SK-N-SH (cell line): ENCODE measurements at regions not wholly inside any gene's neighbourhood (a gene's known extent, or its start where the extent isn't known, plus 50 kb on each side); places are given as distances from the start of the nearest gene placed in this dataset.

Experiments used
- EP300 ChIP-seq, 2 experiments: IDR thresholded peaks; 2 replicates each; pipeline versions ENCODE4 v1.4.0 to v1.6.1; 2012; ENCODE audit warnings: borderline replicate concordance in 1 of 2, low read depth in 1 of 2, low read length in 1 of 2
- EZH2phosphoT487 ChIP-seq: fragments of 200-600 bp; sonication (generic); IDR thresholded peaks from 2 replicates; pipeline ENCODE4 v1.6.1; 2017; ENCODE audit warnings: low read depth, mixed run types, mild to moderate bottlenecking, antibody characterized with exemption, moderate library complexity, borderline replicate concordance
- FOXM1 ChIP-seq: IDR thresholded peaks from 2 replicates; pipeline ENCODE4 v1.4.0; 2012; ENCODE audit warnings: low read depth, mild to moderate bottlenecking
- TCF12 ChIP-seq: IDR thresholded peaks from 2 replicates; pipeline ENCODE4 v1.4.0; 2012
- TF ChIP-seq, protein P1 (sequence below): fragments of 200-600 bp; sonication (generic); IDR thresholded peaks from 2 replicates; pipeline ENCODE4 v1.6.1; 2017; ENCODE audit warnings: antibody characterized with exemption, mild to moderate bottlenecking, moderate library complexity
- TF ChIP-seq, protein P2 (sequence below): fragments of 150-350 bp; IDR thresholded peaks from 2 replicates; pipeline ENCODE4 v1.6.1; 2017; ENCODE audit warnings: antibody characterized with exemption, low read length, low read depth, borderline replicate concordance
- TF ChIP-seq, protein P3 (sequence below): IDR thresholded peaks from 2 replicates; pipeline ENCODE4; 2012

DNA sequence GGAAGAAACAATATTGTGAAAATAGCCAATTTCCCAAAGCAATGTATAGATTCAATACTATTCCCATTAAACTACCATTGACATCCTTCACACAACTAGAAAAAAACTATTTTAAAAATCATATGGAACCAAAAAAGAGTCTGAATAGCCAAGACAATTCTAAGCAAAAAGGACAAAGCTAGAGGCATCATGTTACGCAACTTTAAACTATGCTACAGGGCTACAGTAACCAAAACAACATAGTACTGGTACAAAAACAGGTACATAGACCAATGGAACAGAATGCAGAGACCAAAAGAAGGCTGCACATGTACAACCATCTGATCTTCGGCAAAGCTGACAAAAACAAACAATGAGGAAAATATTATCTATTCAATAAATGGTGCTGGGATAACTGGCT, 233.3 kb upstream of the TMPRSS15 start:
- TF ChIP-seq EZH2phosphoT487, result no peak
- TF ChIP-seq, protein P1, sequence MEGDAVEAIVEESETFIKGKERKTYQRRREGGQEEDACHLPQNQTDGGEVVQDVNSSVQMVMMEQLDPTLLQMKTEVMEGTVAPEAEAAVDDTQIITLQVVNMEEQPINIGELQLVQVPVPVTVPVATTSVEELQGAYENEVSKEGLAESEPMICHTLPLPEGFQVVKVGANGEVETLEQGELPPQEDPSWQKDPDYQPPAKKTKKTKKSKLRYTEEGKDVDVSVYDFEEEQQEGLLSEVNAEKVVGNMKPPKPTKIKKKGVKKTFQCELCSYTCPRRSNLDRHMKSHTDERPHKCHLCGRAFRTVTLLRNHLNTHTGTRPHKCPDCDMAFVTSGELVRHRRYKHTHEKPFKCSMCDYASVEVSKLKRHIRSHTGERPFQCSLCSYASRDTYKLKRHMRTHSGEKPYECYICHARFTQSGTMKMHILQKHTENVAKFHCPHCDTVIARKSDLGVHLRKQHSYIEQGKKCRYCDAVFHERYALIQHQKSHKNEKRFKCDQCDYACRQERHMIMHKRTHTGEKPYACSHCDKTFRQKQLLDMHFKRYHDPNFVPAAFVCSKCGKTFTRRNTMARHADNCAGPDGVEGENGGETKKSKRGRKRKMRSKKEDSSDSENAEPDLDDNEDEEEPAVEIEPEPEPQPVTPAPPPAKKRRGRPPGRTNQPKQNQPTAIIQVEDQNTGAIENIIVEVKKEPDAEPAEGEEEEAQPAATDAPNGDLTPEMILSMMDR, result no peak
- TF ChIP-seq, protein P2, sequence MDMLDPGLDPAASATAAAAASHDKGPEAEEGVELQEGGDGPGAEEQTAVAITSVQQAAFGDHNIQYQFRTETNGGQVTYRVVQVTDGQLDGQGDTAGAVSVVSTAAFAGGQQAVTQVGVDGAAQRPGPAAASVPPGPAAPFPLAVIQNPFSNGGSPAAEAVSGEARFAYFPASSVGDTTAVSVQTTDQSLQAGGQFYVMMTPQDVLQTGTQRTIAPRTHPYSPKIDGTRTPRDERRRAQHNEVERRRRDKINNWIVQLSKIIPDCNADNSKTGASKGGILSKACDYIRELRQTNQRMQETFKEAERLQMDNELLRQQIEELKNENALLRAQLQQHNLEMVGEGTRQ, result no peak
- TF ChIP-seq EP300 (IDR thresholded peaks at IDR 0.05; ENCODE audit: borderline replicate concordance in 1 of 2, low read depth in 1 of 2, low read length in 1 of 2), result no peak
- TF ChIP-seq, protein P3, sequence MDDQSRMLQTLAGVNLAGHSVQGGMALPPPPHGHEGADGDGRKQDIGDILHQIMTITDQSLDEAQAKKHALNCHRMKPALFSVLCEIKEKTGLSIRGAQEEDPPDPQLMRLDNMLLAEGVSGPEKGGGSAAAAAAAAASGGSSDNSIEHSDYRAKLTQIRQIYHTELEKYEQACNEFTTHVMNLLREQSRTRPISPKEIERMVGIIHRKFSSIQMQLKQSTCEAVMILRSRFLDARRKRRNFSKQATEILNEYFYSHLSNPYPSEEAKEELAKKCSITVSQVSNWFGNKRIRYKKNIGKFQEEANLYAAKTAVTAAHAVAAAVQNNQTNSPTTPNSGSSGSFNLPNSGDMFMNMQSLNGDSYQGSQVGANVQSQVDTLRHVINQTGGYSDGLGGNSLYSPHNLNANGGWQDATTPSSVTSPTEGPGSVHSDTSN, result no peak
- no peak for TF ChIP-seq TCF12
- no peak for TF ChIP-seq FOXM1
